Fibroblast of skin of back (primary cell): ENCODE measurements at regions not wholly inside any gene's neighbourhood (a gene's known extent, or its start where the extent isn't known, plus 50 kb on each side); places are given as distances from the start of the nearest gene placed in this dataset.

Experiments
- DNase-seq: peaks from one replicate; pipeline ENCODE4 v3.0.0-alpha.2; 2013

DNA sequence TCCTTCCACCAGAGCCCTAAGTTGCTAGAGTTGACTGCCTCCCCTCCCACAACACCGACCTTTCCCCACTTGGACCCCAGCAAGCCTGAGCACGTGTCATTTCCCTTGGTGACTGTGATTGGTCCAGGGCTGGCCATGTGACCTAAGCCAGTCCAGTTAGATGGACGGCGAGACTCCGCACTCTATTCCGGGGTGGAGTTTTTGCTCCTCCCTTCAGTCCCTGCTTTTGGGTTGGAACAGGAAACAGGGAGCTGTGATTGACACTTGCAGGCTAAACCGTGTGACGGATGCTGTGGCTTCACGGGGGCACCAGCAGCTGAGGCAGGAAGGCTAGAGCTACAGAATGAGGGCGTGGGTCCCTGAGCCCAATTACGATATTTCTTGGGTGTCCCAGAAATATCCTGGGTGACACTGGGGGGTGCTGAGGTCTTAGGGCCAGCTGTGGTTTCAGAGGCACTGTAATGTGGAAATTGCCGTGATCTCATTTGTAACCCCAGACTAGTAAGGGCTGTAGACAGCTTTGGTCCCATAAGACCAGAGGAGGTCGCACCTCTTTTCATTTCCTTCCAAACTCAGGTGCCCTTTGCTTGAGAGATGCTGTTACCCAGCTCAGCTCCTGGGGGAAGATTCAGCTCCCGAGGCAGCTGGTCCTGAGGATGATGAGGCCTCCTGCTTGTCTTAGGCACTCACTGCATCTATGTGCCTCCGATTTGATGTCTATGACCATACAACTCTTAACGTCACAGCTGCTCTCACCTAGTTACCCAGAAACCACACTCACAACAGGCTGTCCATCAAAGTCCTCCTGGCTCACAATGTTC is 102.7 kb upstream of the NPTX2 start:
- no peak for DNase-seq

DNA sequence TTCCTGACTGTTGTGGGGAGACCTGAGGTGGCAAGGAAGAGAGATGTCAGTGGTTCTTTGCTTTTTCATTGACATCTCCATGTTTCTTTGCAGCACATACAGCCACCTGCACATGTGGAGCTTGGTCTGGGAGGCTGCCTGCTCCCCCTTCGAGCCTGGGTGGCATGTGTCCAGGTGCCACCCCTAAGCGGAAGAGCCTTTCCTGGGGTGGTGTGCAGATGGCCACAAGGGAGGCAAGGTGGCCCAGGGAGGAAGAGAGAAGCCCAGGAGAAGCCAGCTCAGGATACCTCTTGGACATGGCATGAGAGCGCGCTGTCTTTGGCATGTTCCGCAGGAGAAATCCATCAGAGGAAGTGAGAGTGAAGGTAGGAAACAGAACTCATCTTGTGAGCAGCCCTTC is 105.9 kb upstream of the NPTX2 start:
- DNase-seq = no peak

DNA sequence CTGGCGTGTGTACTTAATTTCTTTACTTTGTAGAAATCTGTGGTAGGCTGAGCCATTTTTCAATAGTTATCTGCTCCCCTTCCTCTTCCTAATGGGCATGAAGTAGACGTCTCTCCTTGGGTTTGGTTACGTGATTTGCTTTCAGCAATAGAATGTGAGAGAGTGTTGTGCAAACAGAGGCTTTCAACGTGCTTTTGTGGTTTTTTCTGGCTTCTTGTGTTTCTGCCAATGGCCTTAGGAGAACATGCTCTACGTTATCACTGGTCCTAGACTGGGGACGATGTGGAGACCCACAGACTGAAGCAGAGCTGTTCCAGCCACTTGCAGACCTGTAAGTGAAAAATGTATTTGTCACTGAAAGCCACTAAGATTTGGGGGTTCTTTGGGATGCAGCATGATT is 107.2 kb upstream of the NPTX2 start:
- no peak for DNase-seq

DNA sequence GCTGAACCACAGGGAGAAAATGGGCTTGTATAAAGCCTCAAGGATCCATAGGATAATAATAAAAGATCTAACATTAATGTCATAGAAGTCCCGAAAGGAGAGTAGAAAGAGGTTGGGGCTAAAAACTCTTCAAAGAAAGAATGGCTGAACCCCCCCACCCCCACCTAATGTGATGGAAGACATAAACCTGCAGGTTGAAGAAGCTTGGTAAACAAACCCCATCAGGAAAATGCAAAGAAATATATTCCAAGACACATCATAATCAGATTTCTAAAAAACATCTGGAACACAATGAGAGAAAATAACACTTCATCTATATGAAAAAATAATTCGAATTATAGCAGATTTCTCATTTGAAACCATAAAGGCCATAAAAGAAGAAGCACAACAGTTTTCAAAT is 105.6 kb upstream of the BAIAP2L1 start:
- no peak for DNase-seq

GRCh38 chr7:98500764-98501163 is 99.9 kb upstream of the BAIAP2L1 start:
- no peak for DNase-seq

DNA sequence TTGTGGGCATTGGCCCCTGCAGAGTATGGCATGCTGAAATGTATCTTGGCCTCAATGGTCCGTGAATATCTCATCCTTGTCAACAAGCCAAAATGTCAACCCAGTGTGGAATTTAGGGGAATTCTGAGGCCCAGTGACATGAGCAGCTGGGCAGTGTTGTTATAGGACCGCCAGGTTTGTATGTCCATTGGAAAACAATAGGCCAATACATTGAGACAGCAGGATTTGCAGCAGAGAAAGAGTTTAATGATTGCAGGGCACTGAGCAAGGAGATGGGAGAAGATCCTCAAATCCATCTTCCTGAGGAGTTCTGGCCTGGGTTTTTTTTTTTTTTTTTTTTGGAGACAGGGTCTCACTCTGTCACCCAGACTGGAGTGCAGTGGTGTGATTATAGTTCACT is 95.7 kb upstream of the BAIAP2L1 start:
- DNase-seq = no peak

DNA sequence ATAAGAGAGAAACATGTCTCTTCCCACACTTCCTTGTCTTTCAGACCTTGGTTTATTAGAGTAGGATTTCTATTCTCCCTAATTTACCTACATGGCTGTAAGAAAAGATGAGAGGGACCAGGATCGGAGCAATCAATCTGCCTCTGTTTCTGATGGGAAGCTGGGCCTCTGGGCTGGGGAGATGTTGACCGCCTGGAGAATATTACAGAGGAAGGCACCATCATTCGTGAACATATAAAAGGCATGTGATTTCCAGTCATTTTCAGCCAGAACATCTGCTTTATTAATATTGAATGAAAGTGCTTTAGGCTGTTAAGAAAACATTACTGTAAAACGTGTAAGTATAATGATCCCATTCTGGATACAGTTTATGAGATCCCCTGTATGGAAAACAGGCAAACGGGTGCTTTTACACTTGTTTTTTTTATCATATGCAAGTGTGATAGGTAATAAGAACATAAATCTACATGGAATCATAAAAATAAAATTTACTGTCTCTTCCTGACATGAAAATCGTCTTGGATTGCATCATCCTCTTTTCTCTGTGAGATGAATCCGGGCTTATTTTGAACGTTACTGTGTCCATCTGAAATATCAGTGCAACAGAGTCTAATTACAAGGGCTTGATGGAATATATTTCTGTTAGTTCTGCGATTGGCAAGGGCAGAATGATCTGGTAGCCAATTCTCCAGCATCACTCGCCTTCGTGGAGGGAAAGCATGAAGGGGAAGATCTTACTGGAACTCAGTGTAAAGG is 94.5 kb upstream of the BAIAP2L1 start:
- DNase-seq = no peak

DNA sequence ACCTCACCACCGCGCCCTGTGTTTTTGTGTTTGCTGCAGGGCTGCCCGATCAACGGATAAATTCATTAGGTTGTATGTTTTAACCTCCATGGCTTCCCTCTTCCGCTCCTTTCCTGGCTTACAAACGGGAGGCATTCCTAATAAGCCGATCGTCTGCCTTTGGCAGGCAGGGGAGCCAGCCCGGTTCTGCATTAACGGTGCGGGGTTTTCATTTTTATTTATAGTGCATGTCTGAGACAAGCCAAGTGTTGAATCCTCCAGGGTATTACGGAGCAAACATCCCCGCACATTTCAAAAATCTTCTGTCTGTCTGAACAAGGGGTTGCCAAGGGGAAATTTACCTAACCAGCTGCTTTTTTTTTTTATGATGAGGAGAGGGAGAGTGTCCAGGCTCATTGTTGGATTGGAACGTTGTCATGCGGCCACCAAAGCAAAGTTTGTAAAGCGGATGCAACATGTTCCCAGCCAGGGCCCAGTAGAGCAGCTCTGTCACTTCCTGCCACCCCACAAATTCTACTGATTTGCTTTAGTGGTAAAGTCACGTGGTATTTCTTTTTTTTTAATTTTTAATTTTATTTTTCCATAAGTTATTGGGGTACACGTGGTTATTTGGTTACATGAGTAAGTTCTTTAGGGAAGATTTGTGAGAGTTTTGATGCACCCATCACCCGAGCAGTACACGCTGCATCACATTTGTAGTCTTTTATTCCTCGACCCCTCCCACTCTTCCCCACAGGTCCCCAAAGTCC is 92.3 kb upstream of the BAIAP2L1 start:
- DNase-seq = no peak

GRCh38 chr7:98488167-98488566 is 87.3 kb upstream of the BAIAP2L1 start:
- DNase-seq = no peak

DNA sequence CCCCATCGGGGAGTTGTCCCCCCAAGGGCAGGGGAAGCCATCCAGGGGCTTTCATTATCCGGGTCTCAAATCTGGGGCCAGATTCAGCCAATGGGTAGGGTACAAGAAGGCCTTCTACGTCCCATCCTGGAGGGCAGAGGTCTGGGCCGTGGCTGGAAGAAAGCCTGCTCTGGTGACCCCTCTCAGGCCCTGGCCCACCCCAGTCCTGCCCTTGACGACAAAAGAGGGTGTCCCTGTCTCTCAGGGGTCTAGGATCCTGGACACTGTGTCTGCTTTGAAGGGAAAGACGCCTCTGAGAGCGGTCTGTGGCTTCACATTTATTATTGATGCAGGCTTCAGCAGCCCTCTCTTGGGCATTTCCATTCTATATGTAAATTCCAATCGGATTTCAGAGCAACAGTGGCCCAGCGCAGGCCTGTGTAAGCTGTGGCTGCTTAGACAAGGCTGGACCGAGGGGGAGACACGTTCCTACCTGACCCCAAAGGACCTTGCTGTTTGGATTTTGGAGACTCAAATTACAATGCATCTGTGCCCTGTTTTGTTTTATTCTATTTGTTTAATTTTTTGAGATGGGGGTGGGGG is 83.2 kb upstream of the BAIAP2L1 start:
- DNase-seq = no peak

DNA sequence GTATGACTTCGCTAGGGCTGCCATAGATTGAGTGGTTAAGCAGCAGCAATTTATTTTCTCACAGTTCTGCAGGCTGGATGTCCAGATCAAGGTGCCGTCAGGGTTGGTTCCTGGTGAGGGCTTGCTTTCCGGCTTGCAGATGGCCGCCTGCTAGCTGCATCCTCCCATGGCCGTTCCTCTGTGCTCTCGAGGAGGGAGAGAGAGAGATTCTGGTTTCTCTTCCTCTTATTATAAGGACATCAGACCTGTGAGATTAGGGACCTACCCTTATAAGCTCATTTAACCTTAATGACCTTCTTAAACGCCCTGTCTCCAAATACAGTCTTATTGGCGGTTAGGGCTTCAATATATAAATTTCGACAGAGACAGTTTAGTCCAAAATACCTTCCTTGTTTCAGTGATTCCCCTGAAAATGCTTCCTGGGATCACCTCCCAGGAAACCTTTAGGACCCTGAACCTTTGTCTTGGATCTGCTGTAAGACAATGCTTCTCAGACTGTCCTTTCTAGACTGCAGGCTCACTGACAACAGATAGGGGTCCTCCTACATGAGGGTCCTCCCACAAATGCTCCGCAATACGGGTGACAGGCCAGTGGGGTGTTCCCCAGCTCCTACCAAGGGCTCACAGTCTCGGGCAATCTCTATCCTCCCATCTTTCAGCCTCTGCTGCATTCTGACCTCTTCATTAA is 82.5 kb upstream of the BAIAP2L1 start:
- no peak for DNase-seq

DNA sequence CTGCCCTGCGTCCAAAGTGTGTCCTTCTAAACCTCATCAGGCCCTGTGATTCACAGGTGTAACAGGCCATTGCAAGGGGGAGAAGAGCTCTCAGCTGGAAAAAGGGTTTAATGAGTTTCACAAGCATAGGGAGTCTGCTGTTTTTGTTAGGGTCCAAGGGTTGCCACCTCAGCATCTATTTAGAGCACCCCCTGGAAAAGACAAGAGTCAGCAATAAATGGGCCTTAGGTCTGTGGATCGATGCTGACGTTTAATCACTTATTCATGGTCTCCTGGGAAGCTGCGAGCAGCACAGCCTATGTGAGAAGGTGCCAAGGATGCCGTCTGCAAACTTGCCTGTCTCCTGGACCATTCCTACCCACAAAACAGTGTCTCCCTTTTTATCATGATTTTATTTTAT is 78.4 kb upstream of the BAIAP2L1 start:
- no peak for DNase-seq

DNA sequence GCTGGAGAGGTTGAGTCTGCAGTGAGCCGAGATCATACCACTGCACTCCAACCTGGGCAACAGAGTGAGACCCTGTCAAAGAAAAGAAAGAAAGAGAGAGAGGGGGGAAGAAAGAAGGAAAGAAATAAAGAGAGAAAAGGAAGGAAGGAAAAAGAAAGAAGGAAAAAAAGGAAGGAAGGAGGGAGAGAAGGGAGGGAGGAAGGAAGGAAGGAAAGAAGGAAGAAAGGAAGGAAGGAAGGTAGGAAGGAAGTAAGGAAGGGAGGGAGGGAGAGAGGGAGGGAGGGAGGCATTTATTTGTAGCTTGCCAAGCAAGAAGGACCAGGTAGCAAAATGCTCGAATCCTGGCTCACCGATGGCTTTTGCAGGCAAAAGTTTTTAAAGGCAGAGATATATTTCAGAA is 74.5 kb upstream of the BAIAP2L1 start:
- no peak for DNase-seq

DNA sequence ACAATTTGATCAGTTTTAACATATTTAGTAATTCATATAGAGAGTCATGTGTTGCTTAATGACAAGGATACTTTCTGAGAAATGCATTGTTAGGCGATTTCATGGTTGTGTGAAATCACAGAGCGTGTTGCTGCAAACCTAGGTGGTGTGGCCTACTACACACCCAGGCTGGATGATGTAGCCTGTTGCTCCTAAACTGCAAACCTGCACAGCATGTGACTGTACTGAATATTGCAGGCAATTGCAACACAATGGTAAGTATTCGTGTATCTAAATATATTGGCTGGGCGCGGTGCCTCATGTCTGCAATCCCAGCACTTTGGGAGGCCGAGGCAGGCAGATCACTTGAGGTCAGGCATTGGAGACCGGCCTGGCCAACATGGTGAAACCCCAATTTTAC is 73.7 kb upstream of the BAIAP2L1 start:
- no peak for DNase-seq

GRCh38 chr7:98472521-98472954 is 71.6 kb upstream of the BAIAP2L1 start:
- DNase-seq = no peak

DNA sequence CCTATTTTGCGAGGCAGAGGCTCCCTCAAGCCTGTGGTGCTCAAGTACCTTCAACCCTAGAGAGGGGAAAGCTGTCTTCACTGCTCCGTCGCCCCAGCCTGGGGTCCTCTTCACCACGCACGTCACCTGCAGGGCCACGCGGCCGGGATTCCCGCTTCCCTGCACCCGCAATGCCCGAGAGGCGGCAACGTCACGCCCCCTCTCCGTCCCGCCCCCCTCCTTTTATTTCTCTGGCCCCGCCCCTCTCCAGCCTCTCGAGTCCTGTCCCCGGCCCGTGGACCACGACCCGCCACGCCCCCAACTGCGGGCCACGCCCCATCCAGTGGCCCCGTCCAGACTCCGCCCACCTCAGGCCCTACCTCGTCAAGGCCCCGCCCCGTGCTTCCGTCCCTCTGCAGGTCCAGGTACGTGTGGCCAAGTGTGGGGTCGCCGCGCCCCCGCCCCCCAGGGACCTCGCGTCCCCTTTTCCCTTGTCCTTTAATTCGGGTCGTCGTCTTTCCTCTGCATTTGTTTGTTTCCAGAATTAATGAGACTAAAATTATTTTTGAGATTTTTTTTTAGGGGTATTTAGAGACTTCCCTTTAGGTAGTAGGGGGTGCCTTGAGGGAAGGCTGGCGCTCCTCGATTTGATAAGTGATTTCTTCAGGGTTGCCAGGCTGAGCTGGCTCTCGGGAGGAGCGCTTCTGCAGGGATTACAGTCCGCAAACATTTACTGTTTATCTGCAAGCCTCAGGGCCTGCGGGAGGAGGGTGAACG is 69.8 kb upstream of the BAIAP2L1 start:
- DNase-seq = peak; percentile 3

DNA sequence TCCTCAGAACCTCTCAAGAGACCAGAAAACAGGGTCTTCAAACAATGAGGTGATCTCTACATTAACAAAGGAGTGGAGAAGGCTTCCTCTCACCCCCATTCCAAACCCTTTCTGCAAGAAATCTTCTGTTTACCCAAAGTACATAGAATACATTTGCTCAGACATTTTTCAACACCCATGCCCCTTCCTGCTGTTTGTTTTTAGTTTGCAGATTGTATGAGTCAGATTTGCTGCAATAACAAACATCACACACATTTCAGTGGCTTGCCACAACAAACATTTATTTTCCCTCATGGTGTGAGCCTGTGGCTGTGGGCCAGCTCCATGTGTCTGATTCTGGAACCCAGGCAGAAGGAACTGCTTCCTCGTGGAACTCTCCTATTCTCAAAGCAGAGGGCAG is 68.2 kb upstream of the BAIAP2L1 start:
- no peak for DNase-seq

GRCh38 chr7:98467570-98468312 is 66.9 kb upstream of the BAIAP2L1 start:
- no peak for DNase-seq

DNA sequence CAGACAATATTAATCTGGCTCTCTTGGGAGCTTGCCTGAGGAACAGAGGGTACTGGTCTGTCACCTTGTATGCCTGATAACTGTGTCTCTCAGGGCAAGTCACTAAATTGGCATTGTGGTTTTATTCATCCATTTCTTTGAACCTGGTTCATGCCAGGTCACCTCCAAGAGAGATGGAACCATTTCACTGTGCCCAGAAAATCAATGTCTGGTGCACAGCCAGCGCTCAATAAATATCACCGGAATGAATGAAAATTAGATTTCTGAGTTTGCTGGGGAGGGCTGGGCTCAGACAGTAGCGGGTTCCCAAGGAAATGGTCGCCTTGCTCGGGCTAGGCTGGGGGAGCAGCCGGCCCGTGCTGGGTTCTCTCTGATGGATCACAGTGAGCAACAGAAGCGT is 64.1 kb upstream of the BAIAP2L1 start:
- DNase-seq = no peak

DNA sequence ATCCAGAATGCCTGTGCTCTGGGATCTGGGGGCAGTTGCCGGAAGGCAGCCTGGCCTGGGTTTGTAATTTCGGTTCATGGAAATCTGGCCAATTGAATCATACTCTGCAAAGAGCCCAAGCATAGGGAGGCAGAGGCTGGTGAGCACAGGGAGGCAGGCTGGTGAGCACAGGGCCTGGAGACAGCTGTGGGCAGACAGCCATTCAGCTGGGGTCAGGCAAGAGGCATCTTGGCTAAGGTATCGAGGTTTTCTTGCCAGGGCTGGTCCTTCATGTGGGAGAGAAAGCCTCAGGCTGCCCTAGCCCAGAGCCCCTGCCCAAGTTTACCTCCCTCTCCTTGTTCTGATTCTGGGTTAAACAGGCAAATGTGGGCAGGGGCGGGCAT is 63.7 kb upstream of the BAIAP2L1 start:
- no peak for DNase-seq
